Esophagus muscularis mucosa (tissue), 4 donors: ENCODE measurements at regions not wholly inside any gene's neighbourhood (a gene's known extent, or its start where the extent isn't known, plus 50 kb on each side); places are given as distances from the start of the nearest gene placed in this dataset.

Experiments used
- EP300 ChIP-seq: sonication (generic); formaldehyde crosslinking; IDR thresholded peaks from one replicate; pipeline ENCODE4 v1.6.1; 2017; ENCODE audit warnings: antibody characterized with exemption
- POLR2A ChIP-seq: fragments of 450-650 bp; IDR thresholded peaks from one replicate; pipeline ENCODE4 v1.6.1; 2017; ENCODE audit warnings: antibody characterized with exemption, moderate library complexity, mild to moderate bottlenecking, low read depth
- POLR2AphosphoS5 ChIP-seq, 2 donors: sonication (generic); formaldehyde crosslinking; IDR thresholded peaks; one replicate each; pipeline ENCODE4 v1.6.1; 2017; ENCODE audit warnings: antibody characterized with exemption in 2 of 2
- TF ChIP-seq, protein P1 (sequence below), 3 experiments: fragments of 200-600 bp in 2 of 3; fragments of 450-650 bp in 1 of 3; sonication (generic) in 2 of 3; IDR thresholded peaks; one replicate each; pipeline ENCODE4 v1.5.1; 2017 to 2019; ENCODE audit warnings: antibody characterized with exemption in 3 of 3, mild to moderate bottlenecking in 2 of 3, moderate library complexity in 1 of 3

DNA sequence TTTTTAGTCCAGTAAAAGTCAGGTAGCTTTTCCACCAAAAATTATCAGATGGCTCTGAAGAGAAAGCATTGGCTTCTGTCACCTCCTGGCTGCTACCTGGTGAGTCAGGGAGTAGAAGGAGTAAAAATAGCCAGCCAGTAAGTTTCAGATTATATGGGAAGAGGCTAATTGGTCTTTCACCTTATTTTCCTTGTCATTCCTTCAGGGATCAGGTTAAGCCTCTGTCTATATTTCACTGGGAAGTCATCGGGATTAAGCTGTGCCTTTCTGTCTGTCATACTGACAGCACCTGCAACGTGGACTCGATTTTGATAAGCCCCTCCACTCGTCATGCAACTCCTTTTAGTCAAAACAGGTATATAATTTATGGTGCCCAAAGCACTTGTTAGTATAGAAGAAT, 380.7 kb upstream of the CELF4 start:
- TF ChIP-seq, protein P1, sequence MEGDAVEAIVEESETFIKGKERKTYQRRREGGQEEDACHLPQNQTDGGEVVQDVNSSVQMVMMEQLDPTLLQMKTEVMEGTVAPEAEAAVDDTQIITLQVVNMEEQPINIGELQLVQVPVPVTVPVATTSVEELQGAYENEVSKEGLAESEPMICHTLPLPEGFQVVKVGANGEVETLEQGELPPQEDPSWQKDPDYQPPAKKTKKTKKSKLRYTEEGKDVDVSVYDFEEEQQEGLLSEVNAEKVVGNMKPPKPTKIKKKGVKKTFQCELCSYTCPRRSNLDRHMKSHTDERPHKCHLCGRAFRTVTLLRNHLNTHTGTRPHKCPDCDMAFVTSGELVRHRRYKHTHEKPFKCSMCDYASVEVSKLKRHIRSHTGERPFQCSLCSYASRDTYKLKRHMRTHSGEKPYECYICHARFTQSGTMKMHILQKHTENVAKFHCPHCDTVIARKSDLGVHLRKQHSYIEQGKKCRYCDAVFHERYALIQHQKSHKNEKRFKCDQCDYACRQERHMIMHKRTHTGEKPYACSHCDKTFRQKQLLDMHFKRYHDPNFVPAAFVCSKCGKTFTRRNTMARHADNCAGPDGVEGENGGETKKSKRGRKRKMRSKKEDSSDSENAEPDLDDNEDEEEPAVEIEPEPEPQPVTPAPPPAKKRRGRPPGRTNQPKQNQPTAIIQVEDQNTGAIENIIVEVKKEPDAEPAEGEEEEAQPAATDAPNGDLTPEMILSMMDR (IDR thresholded peaks at IDR 0.05): no peak
- TF ChIP-seq POLR2A (no peak), POLR2AphosphoS5 (IDR thresholded peaks at IDR 0.05) (no peak), EP300 (no peak)
